ENCODE measurements at regions not wholly inside any gene's neighbourhood (a gene's known extent, or its start where the extent isn't known, plus 50 kb on each side); places are given as distances from the start of the nearest gene placed in this dataset.

DNA sequence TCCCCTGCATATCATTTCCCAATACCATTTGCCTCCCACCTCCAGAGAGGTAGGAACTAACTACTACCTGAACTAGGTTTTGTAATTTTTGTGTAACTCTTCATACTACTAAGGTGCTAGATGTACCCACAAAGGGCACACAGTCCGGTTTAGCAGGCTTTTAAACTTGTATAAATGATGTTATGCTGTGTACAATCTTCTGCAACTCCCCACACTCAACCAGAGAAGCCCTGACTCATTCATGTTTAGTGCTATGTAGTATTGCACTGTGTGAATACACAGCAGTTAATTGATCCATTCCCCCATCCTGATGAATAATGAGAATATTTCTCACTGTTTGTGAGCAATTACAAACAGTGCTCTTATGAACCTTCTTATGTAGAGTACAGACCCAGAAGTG lies 285.6 kb downstream of the SMAD2 start:
- TF ChIP-seq, protein P1, sequence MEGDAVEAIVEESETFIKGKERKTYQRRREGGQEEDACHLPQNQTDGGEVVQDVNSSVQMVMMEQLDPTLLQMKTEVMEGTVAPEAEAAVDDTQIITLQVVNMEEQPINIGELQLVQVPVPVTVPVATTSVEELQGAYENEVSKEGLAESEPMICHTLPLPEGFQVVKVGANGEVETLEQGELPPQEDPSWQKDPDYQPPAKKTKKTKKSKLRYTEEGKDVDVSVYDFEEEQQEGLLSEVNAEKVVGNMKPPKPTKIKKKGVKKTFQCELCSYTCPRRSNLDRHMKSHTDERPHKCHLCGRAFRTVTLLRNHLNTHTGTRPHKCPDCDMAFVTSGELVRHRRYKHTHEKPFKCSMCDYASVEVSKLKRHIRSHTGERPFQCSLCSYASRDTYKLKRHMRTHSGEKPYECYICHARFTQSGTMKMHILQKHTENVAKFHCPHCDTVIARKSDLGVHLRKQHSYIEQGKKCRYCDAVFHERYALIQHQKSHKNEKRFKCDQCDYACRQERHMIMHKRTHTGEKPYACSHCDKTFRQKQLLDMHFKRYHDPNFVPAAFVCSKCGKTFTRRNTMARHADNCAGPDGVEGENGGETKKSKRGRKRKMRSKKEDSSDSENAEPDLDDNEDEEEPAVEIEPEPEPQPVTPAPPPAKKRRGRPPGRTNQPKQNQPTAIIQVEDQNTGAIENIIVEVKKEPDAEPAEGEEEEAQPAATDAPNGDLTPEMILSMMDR (IDR thresholded peaks at IDR 0.05; ENCODE audit: insufficient read depth, low read length, poor library complexity, severe bottlenecking): no peak
- TF ChIP-seq EZH2phosphoT487 (conservative IDR thresholded peaks at IDR 0.05; ENCODE audit: low read length): no peak
